IPS-18a (cell line): ENCODE measurements at regions not wholly inside any gene's neighbourhood (a gene's known extent, or its start where the extent isn't known, plus 50 kb on each side); places are given as distances from the start of the nearest gene placed in this dataset.

Source experiments
- H3K27ac ChIP-seq: one replicate; pipeline ENCODE4 v1.5.1; 2013; ENCODE audit warnings: low read length
- H3K27me3 ChIP-seq: one replicate; pipeline ENCODE4 v1.6.1; 2013; ENCODE audit warnings: mild to moderate bottlenecking, low read length; ENCODE audit not compliant: control insufficient read depth, insufficient read depth
- H3K36me3 ChIP-seq: one replicate; pipeline ENCODE4 v1.6.1; 2013; ENCODE audit warnings: low read depth, low read length; ENCODE audit not compliant: control insufficient read depth
- H3K4me1 ChIP-seq: one replicate; pipeline ENCODE4 v1.6.1; 2013; ENCODE audit warnings: low read depth, low read length; ENCODE audit not compliant: control insufficient read depth
- H3K4me3 ChIP-seq: one replicate; pipeline ENCODE4 v1.5.1; 2013; ENCODE audit warnings: low read length
- H3K9ac ChIP-seq: one replicate; pipeline ENCODE4 v1.6.1; 2013; ENCODE audit warnings: mild to moderate bottlenecking, low read length, moderate library complexity
- H3K9me3 ChIP-seq: one replicate; pipeline ENCODE4 v1.6.1; 2013; ENCODE audit warnings: low read depth, low read length; ENCODE audit not compliant: control insufficient read depth

GRCh38 chr5:174159327-174160114 is 114.0 kb downstream of the NSG2 start:
- H3K4me3 ChIP-seq, result no peak overlapping the region
- no peaks in the 10 kb centered on the region for H3K36me3 ChIP-seq
- H3K9ac ChIP-seq, result no peak overlapping the region
- H3K4me1 ChIP-seq, result no peaks in the 10 kb centered on the region
- H3K27ac ChIP-seq, result no peak overlapping the region
- no peaks in the 10 kb centered on the region for H3K27me3 ChIP-seq
- H3K9me3 ChIP-seq, result no peaks in the 10 kb centered on the region

GRCh38 chr5:174165406-174165805 is 119.9 kb downstream of the NSG2 start:
- Histone ChIP-seq H3K4me1 (no peaks in the 10 kb centered on the region), H3K27me3 (no peaks in the 10 kb centered on the region), H3K27ac (no peak overlapping the region), H3K4me3 (no peak overlapping the region), H3K36me3 (no peaks in the 10 kb centered on the region), H3K9me3 (no peaks in the 10 kb centered on the region), H3K9ac (no peak overlapping the region)

GRCh38 chr5:174166231-174167079 is 120.9 kb downstream of the NSG2 start:
- Histone ChIP-seq H3K27me3 (no peaks in the 10 kb centered on the region), H3K27ac (no peak overlapping the region), H3K36me3 (no peaks in the 10 kb centered on the region), H3K4me3 (no peak overlapping the region), H3K9me3 (no peaks in the 10 kb centered on the region), H3K9ac (no peak overlapping the region), H3K4me1 (no peaks in the 10 kb centered on the region)

- Histone ChIP-seq H3K9me3 (no peaks in the 10 kb centered on the region), H3K27me3 (no peaks in the 10 kb centered on the region), H3K27ac (no peak overlapping the region), H3K4me3 (no peak overlapping the region), H3K4me1 (peaks cover 1% of the 10 kb centered on the region), H3K9ac (no peak overlapping the region), H3K36me3 (no peaks in the 10 kb centered on the region)
These were observed 121.8 kb downstream of the NSG2 start for GRCh38 chr5:174167080-174167910.

- Histone ChIP-seq H3K9ac (no peak overlapping the region), H3K27me3 (no peaks in the 10 kb centered on the region), H3K9me3 (no peaks in the 10 kb centered on the region), H3K4me1 (peaks cover 3% of the 10 kb centered on the region), H3K4me3 (no peak overlapping the region), H3K27ac (no peak overlapping the region), H3K36me3 (no peaks in the 10 kb centered on the region)
These were observed 126.6 kb downstream of the NSG2 start for GRCh38 chr5:174172152-174172551.

GRCh38 chr5:174172566-174172965 is 127.1 kb downstream of the NSG2 start:
- Histone ChIP-seq H3K27ac (no peak overlapping the region), H3K36me3 (no peaks in the 10 kb centered on the region), H3K27me3 (no peaks in the 10 kb centered on the region)

GRCh38 chr5:174173766-174174165 is 128.3 kb downstream of the NSG2 start:
- H3K36me3 ChIP-seq, result no peaks in the 10 kb centered on the region
- no peak overlapping the region for H3K27ac ChIP-seq
- H3K4me1 ChIP-seq, result peaks cover 3% of the 10 kb centered on the region
- no peaks in the 10 kb centered on the region for H3K9me3 ChIP-seq
- no peak overlapping the region for H3K9ac ChIP-seq
- H3K27me3 ChIP-seq, result no peaks in the 10 kb centered on the region
- no peak overlapping the region for H3K4me3 ChIP-seq

More at GRCh38 chr5:174172566-174172965, 127.1 kb downstream of the NSG2 start:
- H3K9ac ChIP-seq, result no peak overlapping the region
- peaks cover 3% of the 10 kb centered on the region for H3K4me1 ChIP-seq
- H3K4me3 ChIP-seq, result no peak overlapping the region
- H3K9me3 ChIP-seq, result no peaks in the 10 kb centered on the region

- Histone ChIP-seq H3K27ac (no peak overlapping the region), H3K4me1 (peaks cover 3% of the 10 kb centered on the region), H3K27me3 (no peaks in the 10 kb centered on the region), H3K4me3 (no peak overlapping the region), H3K36me3 (no peaks in the 10 kb centered on the region), H3K9me3 (no peaks in the 10 kb centered on the region), H3K9ac (no peak overlapping the region)
These were observed 130.3 kb downstream of the NSG2 start for GRCh38 chr5:174175716-174176268.

- Histone ChIP-seq H3K4me3 (no peak overlapping the region), H3K9ac (no peak overlapping the region), H3K9me3 (no peaks in the 10 kb centered on the region), H3K4me1 (peaks cover 3% of the 10 kb centered on the region), H3K36me3 (no peaks in the 10 kb centered on the region), H3K27me3 (no peaks in the 10 kb centered on the region), H3K27ac (no peak overlapping the region)
These were observed 131.0 kb downstream of the NSG2 start for GRCh38 chr5:174176511-174176910.

GRCh38 chr5:174177531-174177930 is 132.0 kb downstream of the NSG2 start:
- Histone ChIP-seq H3K27ac (no peak overlapping the region), H3K4me1 (no peaks in the 10 kb centered on the region), H3K36me3 (no peaks in the 10 kb centered on the region), H3K9me3 (no peaks in the 10 kb centered on the region), H3K9ac (no peak overlapping the region), H3K4me3 (no peak overlapping the region), H3K27me3 (no peaks in the 10 kb centered on the region)
